H1 (cell line): ENCODE measurements at regions not wholly inside any gene's neighbourhood (a gene's known extent, or its start where the extent isn't known, plus 50 kb on each side); places are given as distances from the start of the nearest gene placed in this dataset.

ENCODE experiments used
- CTCF ChIA-PET: fragments of 300-600 bp; sonication (Branson Sonifier 250); formaldehyde crosslinking; loops from one replicate; lab custom pipeline; 2021; ENCODE audit not compliant: partially characterized antibody; lab: Charles Lee
- POLR2A ChIA-PET: fragments of 300-600 bp; sonication (Branson Sonifier 250); formaldehyde crosslinking; loops from one replicate; lab custom pipeline; 2021; ENCODE audit warnings: inconsistent platforms; ENCODE audit not compliant: partially characterized antibody; lab: Charles Lee
- DNase-seq, 2 experiments: peaks; one replicate each; pipeline versions ENCODE4 v3.0.0 to v3.0.0-alpha.2; 2010 to 2022; ENCODE audit warnings: low spot score in 2 of 2, low read depth in 1 of 2, mixed read lengths in 1 of 2
- FAIRE-seq: peaks from 2 replicates; lab custom pipeline; 2011; peaks lifted over from hg19 to GRCh38; lab: Jason Lieb, UNC
- H2AFZ ChIP-seq: 2 replicates; pipeline ENCODE4 v1.8.1; 2012; ENCODE audit warnings: low read length, inconsistent platforms
- H2AK5ac ChIP-seq: 2 replicates; pipeline ENCODE4 v1.6.1; 2013; ENCODE audit warnings: low read depth, low read length
- H2BK120ac ChIP-seq: replicated peaks from 2 replicates; pipeline ENCODE3; 2013; ENCODE audit warnings: low read depth, low read length, inconsistent platforms
- H2BK12ac ChIP-seq: 2 replicates; pipeline ENCODE4 v1.6.1; 2013; ENCODE audit warnings: low read depth, low read length
- H2BK15ac ChIP-seq: 2 replicates; pipeline ENCODE4 v1.6.1; 2013; ENCODE audit warnings: low read length
- H2BK20ac ChIP-seq: 2 replicates; pipeline ENCODE4 v1.6.1; 2013; ENCODE audit warnings: low read length
- H2BK5ac ChIP-seq: 2 replicates; pipeline ENCODE4 v1.6.1; 2013; ENCODE audit warnings: low read depth, low read length
- H3K14ac ChIP-seq: 2 replicates; pipeline ENCODE4 v1.6.1; 2013; ENCODE audit warnings: inconsistent platforms; ENCODE audit not compliant: insufficient read length
- H3K18ac ChIP-seq: 2 replicates; pipeline ENCODE4 v1.6.1; 2013; ENCODE audit warnings: low read length; ENCODE audit errors: extremely low read depth
- H3K23ac ChIP-seq: 2 replicates; pipeline ENCODE4 v1.6.1; 2013; ENCODE audit warnings: inconsistent platforms; ENCODE audit not compliant: insufficient read length
- H3K23me2 ChIP-seq: 2 replicates; pipeline ENCODE4 v1.6.1; 2013; ENCODE audit warnings: low read depth, low read length
- H3K27ac ChIP-seq: 2 replicates; pipeline ENCODE4 v1.6.1; 2011; ENCODE audit warnings: low read depth, low read length, inconsistent platforms
- H3K27me3 ChIP-seq, 4 experiments: replicated peaks in 1 of 4; 1 replicate in 1 of 4; 2 replicates in 3 of 4; pipeline versions ENCODE4 v1.6.1 to v1.8.1; 2011 to 2013; ENCODE audit warnings: low read length in 3 of 4, mild to moderate bottlenecking in 3 of 4, inconsistent platforms in 2 of 4, mixed read lengths in 2 of 4, moderate library complexity in 1 of 4; ENCODE audit not compliant: control insufficient read depth in 3 of 4, insufficient read depth in 3 of 4; ENCODE audit errors: extremely low read depth in 1 of 4
- H3K36me3 ChIP-seq, 4 experiments: 2 replicates each; pipeline versions ENCODE4 v1.6.1 to v1.8.1; 2011 to 2013; ENCODE audit warnings: mild to moderate bottlenecking in 4 of 4, low read length in 3 of 4, moderate library complexity in 2 of 4, control low read depth in 1 of 4, inconsistent platforms in 1 of 4; ENCODE audit not compliant: insufficient read depth in 4 of 4, control insufficient read depth in 2 of 4
- H3K4ac ChIP-seq: replicated peaks from 2 replicates; pipeline ENCODE3; 2013; ENCODE audit warnings: low read length, low read depth, mixed read lengths, inconsistent platforms; ENCODE audit not compliant: insufficient read length
- H3K4me1 ChIP-seq, 4 experiments: replicated peaks in 1 of 4; 1 replicate in 1 of 4; 2 replicates in 3 of 4; pipeline versions ENCODE4 v1.6.1 to v1.8.1; 2011 to 2013; ENCODE audit warnings: low read length in 3 of 4, inconsistent platforms in 2 of 4, mixed read lengths in 1 of 4; ENCODE audit not compliant: insufficient read depth in 4 of 4, control insufficient read depth in 3 of 4
- H3K4me2 ChIP-seq, 2 experiments: 2 replicates each; pipeline versions ENCODE4 v1.6.1 to v1.8.1; 2011 to 2013; ENCODE audit warnings: low read depth in 2 of 2, low read length in 2 of 2, control low read depth in 1 of 2, inconsistent platforms in 1 of 2, mild to moderate bottlenecking in 1 of 2; ENCODE audit not compliant: insufficient read depth in 1 of 2
- H3K4me3 ChIP-seq, 4 experiments: fragments of 200-600, 300-600 bp in 1 of 4; sonication (generic), shearing (Covaris generic), sonication (Bioruptor Twin) in 1 of 4; 2 replicates each; pipeline versions ENCODE4 v1.5.1 to v1.8.1; 2011 to 2016; ENCODE audit warnings: low read length in 4 of 4, low read depth in 3 of 4, control low read depth in 2 of 4, inconsistent platforms in 2 of 4, mild to moderate bottlenecking in 2 of 4, mixed read lengths in 1 of 4, moderate library complexity in 1 of 4; ENCODE audit not compliant: insufficient read depth in 2 of 4; ENCODE audit errors: extremely low read depth in 1 of 4
- H3K56ac ChIP-seq: replicated peaks from 2 replicates; pipeline ENCODE3; 2013; ENCODE audit warnings: low read depth, mild to moderate bottlenecking, mixed read lengths, low read length, inconsistent platforms; ENCODE audit not compliant: insufficient read length
- H3K79me1 ChIP-seq: 2 replicates; pipeline ENCODE4 v1.6.1; 2013; ENCODE audit warnings: low read depth, low read length, control low read depth
- H3K79me2 ChIP-seq, 2 experiments: 2 replicates each; pipeline versions ENCODE4 v1.6.1 to v1.8.1; 2012 to 2013; ENCODE audit warnings: low read length in 2 of 2, mild to moderate bottlenecking in 2 of 2, inconsistent platforms in 1 of 2; ENCODE audit not compliant: insufficient read depth in 2 of 2, control insufficient read depth in 1 of 2
- H3K9ac ChIP-seq, 4 experiments: replicated peaks in 1 of 4; 1 replicate in 1 of 4; 2 replicates in 3 of 4; pipeline versions ENCODE4 v1.6.1 to v1.8.1; 2011 to 2013; ENCODE audit warnings: low read depth in 3 of 4, low read length in 3 of 4, control low read depth in 2 of 4, mild to moderate bottlenecking in 2 of 4, moderate library complexity in 2 of 4, inconsistent platforms in 1 of 4; ENCODE audit errors: extremely low read depth in 1 of 4
- H3K9me3 ChIP-seq, 2 experiments: 2 replicates each; pipeline versions ENCODE4 v1.6.1 to v1.8.1; 2012 to 2013; ENCODE audit warnings: mild to moderate bottlenecking in 2 of 2, moderate library complexity in 2 of 2, control low read depth in 1 of 2, inconsistent platforms in 1 of 2, low read depth in 1 of 2, low read length in 1 of 2, mixed read lengths in 1 of 2; ENCODE audit not compliant: insufficient read depth in 2 of 2
- H4K20me1 ChIP-seq, 2 experiments: replicated peaks in 1 of 2; 2 replicates each; pipeline versions ENCODE3 to v1.8.1; 2011 to 2013; ENCODE audit warnings: inconsistent platforms in 2 of 2, low read length in 2 of 2, mild to moderate bottlenecking in 1 of 2; ENCODE audit not compliant: insufficient read depth in 2 of 2, control insufficient read depth in 1 of 2
- H4K5ac ChIP-seq: 2 replicates; pipeline ENCODE4 v1.6.1; 2013; ENCODE audit warnings: low read length, low read depth, mixed read lengths, inconsistent platforms; ENCODE audit not compliant: insufficient read length
- H4K8ac ChIP-seq: 2 replicates; pipeline ENCODE4 v1.8.0; 2013; ENCODE audit warnings: mild to moderate bottlenecking, moderate library complexity, low read length, inconsistent platforms; ENCODE audit not compliant: insufficient read depth; ENCODE audit errors: extremely low read depth
- H4K91ac ChIP-seq: replicated peaks from 2 replicates; pipeline ENCODE3; 2013; ENCODE audit warnings: low read length, mixed read lengths, inconsistent platforms; ENCODE audit not compliant: insufficient read length
- ATF2 ChIP-seq: IDR thresholded peaks from 2 replicates; pipeline ENCODE4 v1.6.1; 2012; ENCODE audit warnings: low read length, inconsistent platforms
- ATF3 ChIP-seq: IDR thresholded peaks from 2 replicates; pipeline ENCODE4 v1.6.1; 2011; ENCODE audit warnings: low read depth, mild to moderate bottlenecking, low read length; ENCODE audit not compliant: insufficient read depth
- BCL11A ChIP-seq, 2 experiments: IDR thresholded peaks; one replicate each; pipeline ENCODE4 v1.6.1; 2011; ENCODE audit warnings: low read depth in 2 of 2, low read length in 2 of 2, mild to moderate bottlenecking in 2 of 2
- CEBPB ChIP-seq: IDR thresholded peaks from 2 replicates; pipeline ENCODE4 v1.6.1; 2012; ENCODE audit warnings: low read depth, low read length
- CHD2 ChIP-seq: IDR thresholded peaks from 2 replicates; pipeline ENCODE4 v1.6.1; 2012; ENCODE audit warnings: low read length, improper control_type of control experiment
- GABPA ChIP-seq: IDR thresholded peaks from 2 replicates; pipeline ENCODE4 v1.6.1; 2011; ENCODE audit warnings: mild to moderate bottlenecking, low read length, moderate library complexity, borderline replicate concordance; ENCODE audit not compliant: insufficient read depth
- KDM4A ChIP-seq: IDR thresholded peaks from one replicate; pipeline ENCODE4 v1.7.1; 2012; ENCODE audit warnings: low read depth, mild to moderate bottlenecking, moderate library complexity, low read length, inconsistent platforms; ENCODE audit not compliant: severe bottlenecking
- PHF8 ChIP-seq: fragments of 200-600 bp; sonication (generic); conservative IDR thresholded peaks from 2 replicates; pipeline ENCODE4 v1.7.1; 2012; ENCODE audit warnings: low read depth, mild to moderate bottlenecking, inconsistent platforms, low read length, moderate library complexity
- SAP30 ChIP-seq: fragments of 300-600 bp; sonication (generic); IDR thresholded peaks from 2 replicates; pipeline ENCODE4 v1.7.1; 2012; ENCODE audit warnings: low read length, moderate library complexity, mild to moderate bottlenecking, inconsistent platforms; ENCODE audit not compliant: insufficient read depth, insufficient replicate concordance
- SP1 ChIP-seq: IDR thresholded peaks from 2 replicates; pipeline ENCODE4 v1.6.1; 2011; ENCODE audit warnings: low read depth, low read length
- USF2 ChIP-seq: IDR thresholded peaks from 2 replicates; pipeline ENCODE4 v1.6.1; 2011; ENCODE audit warnings: low read length, improper control_type of control experiment
- WGBS, 2 experiments: shearing (Covaris generic) in 1 of 2; methylation state at CpG; one replicate each; pipeline versions ENCODE4 v1.1.6 to v1.1.7; 2013 to 2015; ENCODE audit warnings: low lambda C conversion rate in 2 of 2, mixed read lengths in 2 of 2, inconsistent platforms in 1 of 2, low coverage in 1 of 2, missing lambda C conversion rate in 1 of 2; ENCODE audit not compliant: insufficient replicate concordance in 2 of 2, insufficient coverage in 1 of 2, insufficient read length in 1 of 2; ENCODE audit errors: extremely low coverage in 1 of 2, missing lambda C conversion rate in 1 of 2; 5-methylcytosine and 5-hydroxymethylcytosine counted together

GRCh38 chrY:21111313-21111712 lies 355.4 kb downstream of the RPS4Y2 start:
- Histone ChIP-seq H3K4me2 (no peak overlapping the region), H3K79me1 (no peaks in the 10 kb centered on the region), H3K4me1 (no peaks in the 10 kb centered on the region), H3K36me3 (no peaks in the 10 kb centered on the region), H3K23me2 (no peaks in the 10 kb centered on the region), H3K4ac (no peak overlapping the region), H3K9ac (no peak overlapping the region), H3K18ac (no peak overlapping the region), H2BK5ac (no peak overlapping the region), H4K8ac (no peak overlapping the region), H3K27me3 (no peaks in the 10 kb centered on the region), H3K79me2 (no peaks in the 10 kb centered on the region), H3K23ac (no peak overlapping the region), H2AK5ac (no peak overlapping the region), H3K56ac (no peak overlapping the region), H4K91ac (no peak overlapping the region), H2AFZ (no peak overlapping the region), H3K27ac (no peak overlapping the region), H2BK20ac (no peak overlapping the region), H2BK15ac (no peak overlapping the region), H4K5ac (no peak overlapping the region), H3K4me3 (no peak overlapping the region), H2BK120ac (no peak overlapping the region), H3K9me3 (peaks cover 4 to 31% of the 10 kb centered on the region in 2 experiments; a peak in 1 of 4 replicates), H2BK12ac (no peak overlapping the region), H3K14ac (no peak overlapping the region), H4K20me1 (no peaks in the 10 kb centered on the region)
- 100% methylated on average over 1 of the region's 1 CpG; no CpG with 5 or more reads in 1 of the 2 experiments for WGBS, 2 experiments
- FAIRE-seq (no peak), DNase-seq (no peak)
- ChIA-PET POLR2A (no interaction called here), CTCF (no interaction called here)
- TF ChIP-seq ATF2 (no peak), GABPA (no peak), BCL11A (IDR thresholded peaks at IDR 0.05; ENCODE audit: low read depth in 2 of 2, low read length in 2 of 2) (no peak), ATF3 (no peak), PHF8 (no peak), USF2 (no peak), SAP30 (no peak), CEBPB (no peak), SP1 (no peak), CHD2 (no peak), KDM4A (no peak)
